B cell (primary cell): ENCODE measurements at regions not wholly inside any gene's neighbourhood (a gene's known extent, or its start where the extent isn't known, plus 50 kb on each side); places are given as distances from the start of the nearest gene placed in this dataset.

Experiments used
- ATAC-seq: fragments of 200-7000 bp; cut with Tn5 transposase; one replicate; pipeline ENCODE4 v1.10.0; 2021; ENCODE audit warnings: low read depth, mild to moderate bottlenecking, moderate number of reproducible peaks, moderate library complexity
- CTCF ChIA-PET: fragments of 350-600 bp; sonication (Branson Sonifier 250); formaldehyde crosslinking; loops from one replicate; lab custom pipeline; 2021; ENCODE audit warnings: antibody characterized with exemption, inconsistent platforms; lab: Charles Lee
- POLR2A ChIA-PET: fragments of 350-600 bp; sonication (Branson Sonifier 250); formaldehyde crosslinking; loops from one replicate; lab custom pipeline; 2021; ENCODE audit warnings: antibody characterized with exemption; lab: Charles Lee
- DNase-seq: peaks from one replicate; pipeline ENCODE4 v3.0.0; 2013
- H2AFZ ChIP-seq: 2 replicates; pipeline ENCODE4 v1.6.1; 2012; ENCODE audit warnings: mild to moderate bottlenecking, low read depth, low read length; ENCODE audit not compliant: insufficient read depth, poor library complexity, severe bottlenecking
- H3K27ac ChIP-seq, 2 donors: 1 replicate in 1 of 2; 2 replicates in 1 of 2; pipeline ENCODE4 v1.5.1; 2012 to 2013; ENCODE audit warnings: low read length in 2 of 2, mild to moderate bottlenecking in 2 of 2, moderate library complexity in 1 of 2
- H3K27me3 ChIP-seq, 4 experiments: fragments of 200-600 bp in 1 of 4; sonication (generic) in 1 of 4; replicated peaks in 1 of 4; 1 replicate in 2 of 4; 2 replicates in 2 of 4; pipeline versions ENCODE4 v1.6.1 to v1.7.0; 2013 to 2016; ENCODE audit warnings: low read length in 3 of 4, mild to moderate bottlenecking in 2 of 4, mixed read lengths in 1 of 4, moderate library complexity in 1 of 4; ENCODE audit not compliant: insufficient read depth in 4 of 4, control insufficient read depth in 3 of 4; ENCODE audit errors: control extremely low read depth in 1 of 4
- H3K36me3 ChIP-seq, 2 experiments: replicated peaks in 1 of 2; 1 replicate in 1 of 2; 2 replicates in 1 of 2; pipeline versions ENCODE4 v1.6.1 to v1.7.1; 2013; ENCODE audit warnings: low read length in 1 of 2; ENCODE audit not compliant: insufficient read depth in 2 of 2, control insufficient read depth in 1 of 2; ENCODE audit errors: control extremely low read depth in 1 of 2, extremely low read depth in 1 of 2
- H3K4me1 ChIP-seq, 2 donors: fragments of 200-600 bp in 1 of 2; sonication (generic) in 1 of 2; 1 replicate in 1 of 2; 2 replicates in 1 of 2; pipeline versions ENCODE4 v1.5.1 to v1.6.1; 2013 to 2017; ENCODE audit warnings: low read length in 2 of 2; ENCODE audit not compliant: control insufficient read depth in 2 of 2, insufficient read depth in 2 of 2
- H3K4me2 ChIP-seq: replicated peaks from 2 replicates; pipeline ENCODE3; 2012; ENCODE audit warnings: mild to moderate bottlenecking, low read depth, low read length; ENCODE audit not compliant: poor library complexity, severe bottlenecking
- H3K4me3 ChIP-seq, 5 experiments: fragments of 200-600 bp in 1 of 5; sonication (generic) in 1 of 5; 1 replicate in 3 of 5; 2 replicates in 2 of 5; pipeline versions ENCODE4 v1.5.1 to v1.7.0; 2011 to 2016; ENCODE audit warnings: low read length in 4 of 5, mild to moderate bottlenecking in 4 of 5, low read depth in 2 of 5, control low read depth in 1 of 5, moderate library complexity in 1 of 5; ENCODE audit not compliant: insufficient read depth in 1 of 5; ENCODE audit errors: control extremely low read depth in 1 of 5, extremely low read depth in 1 of 5
- H3K79me2 ChIP-seq: fragments of 200-600 bp; sonication (generic); one replicate; pipeline ENCODE4 v1.6.0; 2016; ENCODE audit warnings: low read length; ENCODE audit not compliant: control insufficient read depth, insufficient read depth
- H3K9ac ChIP-seq: fragments of 200-600 bp; sonication (generic); 2 replicates; pipeline ENCODE4 v1.6.1; 2017; ENCODE audit warnings: mild to moderate bottlenecking, low read length, moderate library complexity
- H3K9me3 ChIP-seq, 3 donors: one replicate each; pipeline versions ENCODE4 v1.6.1 to v1.7.1; 2013; ENCODE audit warnings: low read length in 2 of 3; ENCODE audit not compliant: control insufficient read depth in 2 of 3, insufficient read depth in 1 of 3; ENCODE audit errors: control extremely low read depth in 1 of 3
- H4K20me1 ChIP-seq: 2 replicates; pipeline ENCODE4 v1.6.0; 2012; ENCODE audit warnings: mild to moderate bottlenecking, low read length; ENCODE audit not compliant: insufficient read depth, control insufficient read depth, poor library complexity, severe bottlenecking
- H3K27ac Mint-ChIP-seq: one replicate; pipeline ENCODE4 v1.8.0; 2021; ENCODE audit warnings: mixed read lengths
- H3K27me3 Mint-ChIP-seq: one replicate; pipeline ENCODE4 v1.8.0; 2021; ENCODE audit warnings: mixed read lengths
- H3K4me1 Mint-ChIP-seq: one replicate; pipeline ENCODE4 v1.8.0; 2021; ENCODE audit warnings: mixed read lengths
- H3K4me3 Mint-ChIP-seq: one replicate; pipeline ENCODE4 v1.8.0; 2021; ENCODE audit warnings: mixed read lengths
- H3K9me3 Mint-ChIP-seq: one replicate; pipeline ENCODE4 v1.8.0; 2022; ENCODE audit warnings: mixed read lengths; ENCODE audit not compliant: insufficient read depth
- EZH2 ChIP-seq: IDR thresholded peaks from 2 replicates; pipeline ENCODE4 v1.6.1; 2012; ENCODE audit warnings: borderline replicate concordance, low read depth, mild to moderate bottlenecking, moderate library complexity, low read length; ENCODE audit not compliant: insufficient read depth, poor library complexity, severe bottlenecking
- WGBS: methylation state at CpG from one replicate; pipeline ENCODE4 v1.1.5; 2013; ENCODE audit warnings: missing lambda C conversion rate; ENCODE audit not compliant: insufficient coverage; 5-methylcytosine and 5-hydroxymethylcytosine counted together
- intact Hi-C: fragments of 100-400 bp; cut with micrococcal nuclease; formaldehyde crosslinking; loops from one replicate; pipeline ENCODE4 v1.10.0; 2022
- TF ChIP-seq, protein P1 (sequence below): fragments of 200-600 bp; IDR thresholded peaks from one replicate; pipeline ENCODE4 v1.8.0; 2022; ENCODE audit warnings: antibody characterized with exemption, mild to moderate bottlenecking

DNA sequence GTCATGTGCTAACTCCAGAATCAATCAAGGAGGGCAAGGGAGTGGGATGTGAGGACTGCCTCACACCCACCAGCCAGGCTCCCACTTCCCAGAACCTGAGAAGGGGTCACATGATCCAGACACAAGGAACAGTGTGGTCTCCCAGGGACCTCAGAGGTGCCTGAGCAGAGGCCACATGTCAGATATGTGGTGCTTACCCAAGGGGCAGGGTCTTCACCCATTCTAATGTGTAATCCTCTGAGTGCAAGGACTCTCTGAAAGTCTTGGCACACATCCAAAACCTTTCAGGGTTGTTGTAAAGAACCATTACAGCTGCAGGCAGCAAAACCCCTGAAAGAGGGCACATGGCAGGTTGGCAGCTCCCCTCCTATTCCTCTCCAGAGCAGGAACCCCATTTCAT, 656.6 kb downstream of the UQCRFS1 start:
- no peaks in the 10 kb centered on the region for H3K79me2 ChIP-seq
- H3K4me3 ChIP-seq = no peak overlapping the region
- Mint-ChIP-seq H3K27ac (no peak overlapping the region), H3K9me3 (no peaks in the 10 kb centered on the region), H3K27me3 (no peaks in the 10 kb centered on the region), H3K4me3 (no peak overlapping the region), H3K4me1 (no peaks in the 10 kb centered on the region)
- intact Hi-C loops = no loop called here
- peaks cover 0 to 16% (median 1%) of the 10 kb centered on the region in 3 donors for H3K9me3 ChIP-seq
- H2AFZ ChIP-seq = no peak overlapping the region
- ATAC-seq (no peak), DNase-seq (no peak)
- H3K27me3 ChIP-seq = no peaks in the 10 kb centered on the region
- no peaks in the 10 kb centered on the region for H3K4me1 ChIP-seq
- H4K20me1 ChIP-seq = no peaks in the 10 kb centered on the region
- CTCF ChIA-PET = no interaction called here
- no peaks in the 10 kb centered on the region for H3K36me3 ChIP-seq
- no peak overlapping the region for H3K27ac ChIP-seq
- no peak overlapping the region for H3K9ac ChIP-seq
- POLR2A ChIA-PET = no interaction called here
- no peak for TF ChIP-seq EZH2
- TF ChIP-seq, protein P1, sequence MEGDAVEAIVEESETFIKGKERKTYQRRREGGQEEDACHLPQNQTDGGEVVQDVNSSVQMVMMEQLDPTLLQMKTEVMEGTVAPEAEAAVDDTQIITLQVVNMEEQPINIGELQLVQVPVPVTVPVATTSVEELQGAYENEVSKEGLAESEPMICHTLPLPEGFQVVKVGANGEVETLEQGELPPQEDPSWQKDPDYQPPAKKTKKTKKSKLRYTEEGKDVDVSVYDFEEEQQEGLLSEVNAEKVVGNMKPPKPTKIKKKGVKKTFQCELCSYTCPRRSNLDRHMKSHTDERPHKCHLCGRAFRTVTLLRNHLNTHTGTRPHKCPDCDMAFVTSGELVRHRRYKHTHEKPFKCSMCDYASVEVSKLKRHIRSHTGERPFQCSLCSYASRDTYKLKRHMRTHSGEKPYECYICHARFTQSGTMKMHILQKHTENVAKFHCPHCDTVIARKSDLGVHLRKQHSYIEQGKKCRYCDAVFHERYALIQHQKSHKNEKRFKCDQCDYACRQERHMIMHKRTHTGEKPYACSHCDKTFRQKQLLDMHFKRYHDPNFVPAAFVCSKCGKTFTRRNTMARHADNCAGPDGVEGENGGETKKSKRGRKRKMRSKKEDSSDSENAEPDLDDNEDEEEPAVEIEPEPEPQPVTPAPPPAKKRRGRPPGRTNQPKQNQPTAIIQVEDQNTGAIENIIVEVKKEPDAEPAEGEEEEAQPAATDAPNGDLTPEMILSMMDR = no peak
- H3K4me2 ChIP-seq = no peak overlapping the region

DNA sequence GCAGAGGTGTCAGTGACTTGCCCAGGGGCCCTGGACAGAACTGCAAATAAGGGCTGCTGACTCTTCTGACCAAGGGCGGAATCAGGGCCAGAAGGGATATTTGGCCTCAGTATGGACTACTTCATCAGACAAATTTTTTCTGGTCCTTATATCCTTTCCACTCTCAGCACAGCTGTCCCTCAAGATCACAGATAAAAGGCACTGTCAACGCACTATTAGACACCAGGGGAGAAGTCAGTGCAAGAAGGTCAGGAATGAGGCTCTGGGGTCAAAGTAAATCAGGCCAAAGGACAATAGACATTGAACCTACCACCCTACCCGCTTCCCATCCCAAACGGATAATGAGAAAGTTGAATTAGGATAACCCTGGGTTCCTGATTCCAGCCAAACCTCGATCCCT, 657.6 kb downstream of the UQCRFS1 start:
- Histone ChIP-seq H3K9ac (no peak overlapping the region), H3K79me2 (no peaks in the 10 kb centered on the region), H3K27me3 (no peaks in the 10 kb centered on the region), H4K20me1 (no peaks in the 10 kb centered on the region), H3K27ac (no peak overlapping the region), H3K4me3 (no peak overlapping the region), H2AFZ (no peak overlapping the region), H3K36me3 (no peaks in the 10 kb centered on the region), H3K9me3 (peaks cover 0 to 16% (median 1%) of the 10 kb centered on the region in 3 donors), H3K4me1 (no peaks in the 10 kb centered on the region), H3K4me2 (no peak overlapping the region)
- no peaks in the 10 kb centered on the region for H3K27me3 Mint-ChIP-seq
- CTCF ChIA-PET = no interaction called here
- no peak overlapping the region for H3K27ac Mint-ChIP-seq
- H3K9me3 Mint-ChIP-seq = no peaks in the 10 kb centered on the region
- POLR2A ChIA-PET = no interaction called here
- DNase-seq = no peak
- intact Hi-C loops = no loop called here
- H3K4me3 Mint-ChIP-seq = no peak overlapping the region
- TF ChIP-seq EZH2 = no peak
- TF ChIP-seq, protein P1 = no peak
- H3K4me1 Mint-ChIP-seq = no peaks in the 10 kb centered on the region
- whole genome bisulfite sequencing = 88% methylated on average over 3 of the region's 5 CpGs
- no peak for ATAC-seq
